HepG2 (cell line): ENCODE measurements at regions not wholly inside any gene's neighbourhood (a gene's known extent, or its start where the extent isn't known, plus 50 kb on each side); places are given as distances from the start of the nearest gene placed in this dataset.
A peak's percentile ranks its signal among the peaks of the same experiment; 100 is the strongest.

Experiments
- ATAC-seq: fragments of 200-7000 bp; cut with Tn5 transposase; 3 replicates; pipeline ENCODE4 v1.9.1; 2020; ENCODE audit warnings: mild to moderate bottlenecking, moderate library complexity
- BruUV-seq: library from RNA; stranded (reverse); fragments of 400-500 nt; replicated peaks from 2 replicates; lab custom pipeline; 2021; lab: Mats Ljungman, UMichigan
- CTCF ChIA-PET: fragments of 300-600 bp; formaldehyde crosslinking; extraction: SDS; loops from one replicate; lab custom pipeline; 2021; ENCODE audit warnings: low total read pairs, inconsistent platforms, low intra/inter-chr PET ratio; lab: Yijun Ruan, JAX
- POLR2A ChIA-PET: fragments of 350-600 bp; sonication (Branson Sonifier 250); formaldehyde crosslinking; loops from one replicate; lab custom pipeline; 2020; ENCODE audit warnings: antibody characterized with exemption, inconsistent platforms; lab: Yijun Ruan, JAX
- DNase-seq: peaks from one replicate; pipeline ENCODE4 v3.0.0-alpha.2; 2015; ENCODE audit warnings: low spot score
- FAIRE-seq: peaks from 3 replicates; lab custom pipeline; 2011; peaks lifted over from hg19 to GRCh38; lab: Jason Lieb, UNC
- H2AFZ ChIP-seq: one replicate; pipeline ENCODE4 v1.6.1; 2011; ENCODE audit warnings: low read length, inconsistent platforms
- H3K27ac ChIP-seq: fragments of 300-600 bp; 3 replicates; pipeline ENCODE4 v1.8.0; 2011; ENCODE audit warnings: mixed run types, mild to moderate bottlenecking, mixed read lengths, low read length, inconsistent platforms; ENCODE audit not compliant: insufficient read depth; ENCODE audit errors: extremely low read length
- H3K27me3 ChIP-seq, 2 experiments: fragments of 200-600 bp in 1 of 2; 2 replicates in 1 of 2; 3 replicates in 1 of 2; pipeline versions ENCODE4 v1.6.0 to v1.8.0; 2011; ENCODE audit warnings: low read length in 2 of 2, mild to moderate bottlenecking in 2 of 2, moderate library complexity in 2 of 2, inconsistent platforms in 1 of 2; ENCODE audit not compliant: insufficient read depth in 2 of 2, control insufficient read depth in 1 of 2
- H3K36me3 ChIP-seq, 2 experiments: fragments of 200-600 bp in 1 of 2; replicated peaks in 1 of 2; 2 replicates in 1 of 2; 3 replicates in 1 of 2; pipeline versions ENCODE4 v1.5.1 to v1.8.0; 2011; ENCODE audit warnings: low read length in 2 of 2, inconsistent platforms in 1 of 2; ENCODE audit not compliant: insufficient read depth in 2 of 2, control insufficient read depth in 1 of 2
- H3K4me1 ChIP-seq: 2 replicates; pipeline ENCODE4 v1.5.1; 2012; ENCODE audit warnings: low read length, inconsistent platforms; ENCODE audit not compliant: insufficient read depth
- H3K4me2 ChIP-seq: 2 replicates; pipeline ENCODE4 v1.6.0; 2011; ENCODE audit warnings: low read depth, low read length, inconsistent platforms
- H3K4me3 ChIP-seq, 3 experiments: fragments of 200-600 bp in 1 of 3; sonication (generic), shearing (Covaris generic) in 1 of 3; replicated peaks in 1 of 3; 2 replicates each; pipeline ENCODE4 v1.5.1; 2011 to 2016; ENCODE audit warnings: low read length in 3 of 3, inconsistent platforms in 2 of 3, low read depth in 2 of 3, mild to moderate bottlenecking in 2 of 3, control low read depth in 1 of 3, mixed read lengths in 1 of 3; ENCODE audit not compliant: insufficient read depth in 1 of 3
- H3K79me2 ChIP-seq: one replicate; pipeline ENCODE4 v1.6.1; 2011; ENCODE audit warnings: low read length, inconsistent platforms; ENCODE audit not compliant: insufficient read depth
- H3K9ac ChIP-seq: 2 replicates; pipeline ENCODE4 v1.6.0; 2011; ENCODE audit warnings: mild to moderate bottlenecking, low read depth, low read length, inconsistent platforms; ENCODE audit not compliant: insufficient read depth
- H3K9me3 ChIP-seq: 2 replicates; pipeline ENCODE4 v1.5.1; 2012; ENCODE audit warnings: mild to moderate bottlenecking, low read length
- H4K20me1 ChIP-seq: 2 replicates; pipeline ENCODE4 v1.6.0; 2011; ENCODE audit warnings: inconsistent platforms, mild to moderate bottlenecking, low read length, moderate library complexity; ENCODE audit not compliant: insufficient read depth
- CENPT ChIP-seq: sonication (generic); formaldehyde crosslinking; IDR thresholded peaks from 2 replicates; pipeline ENCODE4 v1.8.0; 2022; ENCODE audit warnings: low read depth, mild to moderate bottlenecking, moderate library complexity, missing genetic modification reagents
- CENPX ChIP-seq: sonication (generic); formaldehyde crosslinking; IDR thresholded peaks from 2 replicates; pipeline ENCODE4 v1.9.0; 2021; ENCODE audit warnings: mild to moderate bottlenecking, missing genetic modification reagents, moderate library complexity
- HDAC2 ChIP-seq: sonication (generic); formaldehyde crosslinking; IDR thresholded peaks from 2 replicates; pipeline ENCODE4 v1.4.0; 2020; ENCODE audit warnings: missing genetic modification reagents
- HNRNPK ChIP-seq: fragments of 200-400 bp; formaldehyde crosslinking; IDR thresholded peaks from 2 replicates; pipeline ENCODE4 v1.6.1; 2018; ENCODE audit warnings: low read length, low read depth, moderate library complexity, mild to moderate bottlenecking; ENCODE audit not compliant: poor library complexity, severe bottlenecking
- ZBTB26 ChIP-seq: IDR thresholded peaks from 2 replicates; pipeline ENCODE4 v1.6.1; 2016; ENCODE audit warnings: missing compliant biosample characterization, missing genetic modification reagents, borderline replicate concordance
- ZNF33A ChIP-seq: sonication (generic); formaldehyde crosslinking; IDR thresholded peaks from 2 replicates; pipeline ENCODE4 v1.5.1; 2020; ENCODE audit warnings: missing genetic modification reagents, mild to moderate bottlenecking, moderate library complexity, borderline replicate concordance
- WGBS: methylation state at CpG from one replicate; pipeline ENCODE4 v1.1.6; 2017; ENCODE audit warnings: low lambda C conversion rate; 5-methylcytosine and 5-hydroxymethylcytosine counted together
- in situ Hi-C: cut with HindIII; loops from 2 replicates; pipeline ENCODE4 v1.10.0; 2017; ENCODE audit warnings: low pct_unique_long_range_greater_than_20kb; ENCODE audit not compliant: extremely low pct_ligation_motif_present
- intact Hi-C: fragments of 100-400 bp; cut with micrococcal nuclease; formaldehyde crosslinking; loops from one replicate; pipeline ENCODE4 v1.10.0; 2022; ENCODE audit not compliant: unreplicated experiment

GRCh38 chr3:34938784-34939183 is 700.5 kb upstream of the ARPP21 start:
- Histone ChIP-seq H3K9ac (no peak overlapping the region), H2AFZ (no peak overlapping the region), H3K4me2 (no peak overlapping the region)
- CTCF ChIA-PET = no interaction called here
- BruUV-seq = no TSS peak
- POLR2A ChIA-PET = no interaction called here
- TF ChIP-seq ZBTB26 (CRISPR knock-in tag) (no peak), CENPT (CRISPR knock-in tag) (no peak), HDAC2 (no peak), ZNF33A (CRISPR knock-in tag) (no peak)
- TF ChIP-seq, all 625 proteins: peak for 0
- H3K4me1 ChIP-seq = no peaks in the 10 kb centered on the region
- in situ Hi-C loops = no loop called here
- no peak for ATAC-seq
- no peak overlapping the region for H3K4me3 ChIP-seq
- no peaks in the 10 kb centered on the region for H3K27me3 ChIP-seq
- FAIRE-seq = no peak
- H3K27ac ChIP-seq = no peak overlapping the region
- no peak for DNase-seq
- no peaks in the 10 kb centered on the region for H4K20me1 ChIP-seq
- intact Hi-C loops = no loop called here
- WGBS = 9% methylated on average over 1 of the region's 1 CpG
- no peaks in the 10 kb centered on the region for H3K79me2 ChIP-seq
- H3K36me3 ChIP-seq = no peaks in the 10 kb centered on the region
- H3K9me3 ChIP-seq = peaks cover 26% of the 10 kb centered on the region

GRCh38 chr3:34942256-34942655 is 697.1 kb upstream of the ARPP21 start:
- CTCF ChIA-PET = no interaction called here
- no peaks in the 10 kb centered on the region for H3K36me3 ChIP-seq
- TF ChIP-seq HNRNPK = peak; percentile 46
- TF ChIP-seq CENPX = no peak
- H3K9me3 ChIP-seq = peaks cover 41% of the 10 kb centered on the region
- no peaks in the 10 kb centered on the region for H3K4me1 ChIP-seq
- no peak for ATAC-seq
- no peak for DNase-seq
- no peaks in the 10 kb centered on the region for H3K27me3 ChIP-seq
- BruUV-seq = no TSS peak
- H3K27ac ChIP-seq = no peak overlapping the region
- no peak overlapping the region for H3K9ac ChIP-seq
- in situ Hi-C loops = no loop called here
- POLR2A ChIA-PET = no interaction called here
- H4K20me1 ChIP-seq = no peaks in the 10 kb centered on the region
- no peak overlapping the region for H3K4me3 ChIP-seq
- no peaks in the 10 kb centered on the region for H3K79me2 ChIP-seq
- no peak for FAIRE-seq
- intact Hi-C loops = no loop called here
- H3K4me2 ChIP-seq = no peak overlapping the region
- no peak overlapping the region for H2AFZ ChIP-seq
